Glomerular visceral epithelial cell (primary cell): ENCODE measurements at regions not wholly inside any gene's neighbourhood (a gene's known extent, or its start where the extent isn't known, plus 50 kb on each side); places are given as distances from the start of the nearest gene placed in this dataset.
A peak's percentile ranks its signal among the peaks of the same experiment; 100 is the strongest.

Source experiments
- DNase-seq: peaks from one replicate; pipeline ENCODE4 v3.0.0-alpha.2; 2016; ENCODE audit errors: extremely low spot score

- no peak for DNase-seq
Observed at GRCh38 chr22:18731075-18731666, 119.5 kb upstream of the RIMBP3 start.

GRCh38 chr22:18730410-18730809 lies 118.7 kb upstream of the RIMBP3 start:
- peak; percentile 90 for DNase-seq
